ENCODE measurements at regions not wholly inside any gene's neighbourhood (a gene's known extent, or its start where the extent isn't known, plus 50 kb on each side); places are given as distances from the start of the nearest gene placed in this dataset.

GRCh38 chr5:13412040-13412595 is 532.4 kb downstream of the DNAH5 start:
- Histone ChIP-seq H3K9ac (ENCODE audit: insufficient read depth, low read length) (no peak overlapping the region), H3K79me2 (ENCODE audit: control insufficient read depth, insufficient read depth, low read length) (no peaks in the 10 kb centered on the region), H3K4me3 (replicated peaks in 1 of 4; ENCODE audit: control extremely low read depth in 1 of 4, insufficient read depth in 1 of 4, low read depth in 3 of 4, low read length in 4 of 4) (no peak overlapping the region), H3K4me1 (ENCODE audit: control insufficient read depth, extremely low read depth, insufficient read depth, low read length) (no peaks in the 10 kb centered on the region), H3K27ac (ENCODE audit: insufficient read depth, low read length) (no peak overlapping the region), H3K36me3 (ENCODE audit: control insufficient read depth, insufficient read depth, low read length) (no peaks in the 10 kb centered on the region), H3K9me3 (ENCODE audit: control insufficient read depth, insufficient read depth, low read depth, low read length) (no peaks in the 10 kb centered on the region), H3K4me2 (ENCODE audit: extremely low read depth, insufficient read depth, low read length) (no peak overlapping the region), H4K20me1 (ENCODE audit: control insufficient read depth, extremely low read depth, insufficient read depth, low read length) (no peaks in the 10 kb centered on the region), H3K27me3 (ENCODE audit: control insufficient read depth, insufficient read depth, low read length) (no peaks in the 10 kb centered on the region), H2AFZ (ENCODE audit: low read length) (no peak overlapping the region)
- no peak for DNase-seq (ENCODE audit: low read depth in 2 of 2)
- TF ChIP-seq EZH2 (IDR thresholded peaks at IDR 0.05; ENCODE audit: low read length, missing control alignments) (no peak), CTCF (conservative IDR thresholded peaks at IDR 0.05 in 1 of 2, IDR thresholded peaks at IDR 0.05 in 1 of 2; ENCODE audit: low read depth in 1 of 2, low read length in 2 of 2) (no peak)

GRCh38 chr5:13408616-13409015 is 535.9 kb downstream of the DNAH5 start:
- Histone ChIP-seq H3K9me3 (ENCODE audit: control insufficient read depth, insufficient read depth, low read depth, low read length) (no peaks in the 10 kb centered on the region), H4K20me1 (ENCODE audit: control insufficient read depth, extremely low read depth, insufficient read depth, low read length) (no peaks in the 10 kb centered on the region), H3K79me2 (ENCODE audit: control insufficient read depth, insufficient read depth, low read length) (no peaks in the 10 kb centered on the region), H3K36me3 (ENCODE audit: control insufficient read depth, insufficient read depth, low read length) (no peaks in the 10 kb centered on the region), H3K4me3 (replicated peaks in 1 of 4; ENCODE audit: control extremely low read depth in 1 of 4, insufficient read depth in 1 of 4, low read depth in 3 of 4, low read length in 4 of 4) (no peak overlapping the region), H3K4me2 (ENCODE audit: extremely low read depth, insufficient read depth, low read length) (no peak overlapping the region), H3K27ac (ENCODE audit: insufficient read depth, low read length) (no peak overlapping the region), H2AFZ (ENCODE audit: low read length) (no peak overlapping the region), H3K27me3 (ENCODE audit: control insufficient read depth, insufficient read depth, low read length) (no peaks in the 10 kb centered on the region), H3K9ac (ENCODE audit: insufficient read depth, low read length) (no peak overlapping the region), H3K4me1 (ENCODE audit: control insufficient read depth, extremely low read depth, insufficient read depth, low read length) (no peaks in the 10 kb centered on the region)
- peak in 1 of 2 donors; percentile 71 for DNase-seq (ENCODE audit: low read depth in 2 of 2)
- TF ChIP-seq EZH2 (IDR thresholded peaks at IDR 0.05; ENCODE audit: low read length, missing control alignments) = no peak
- TF ChIP-seq CTCF (conservative IDR thresholded peaks at IDR 0.05 in 1 of 2, IDR thresholded peaks at IDR 0.05 in 1 of 2; ENCODE audit: low read depth in 1 of 2, low read length in 2 of 2) = no peak

- no peaks in the 10 kb centered on the region for H4K20me1 ChIP-seq (ENCODE audit: control insufficient read depth, extremely low read depth, insufficient read depth, low read length)
- H3K27me3 ChIP-seq (ENCODE audit: control insufficient read depth, insufficient read depth, low read length) = no peaks in the 10 kb centered on the region
- H3K79me2 ChIP-seq (ENCODE audit: control insufficient read depth, insufficient read depth, low read length) = no peaks in the 10 kb centered on the region
- TF ChIP-seq EZH2 (IDR thresholded peaks at IDR 0.05; ENCODE audit: low read length, missing control alignments) (no peak), CTCF (conservative IDR thresholded peaks at IDR 0.05 in 1 of 2, IDR thresholded peaks at IDR 0.05 in 1 of 2; ENCODE audit: low read depth in 1 of 2, low read length in 2 of 2) (no peak)
- DNase-seq (ENCODE audit: low read depth in 2 of 2) = peak in 1 of 2 donors; percentile 64
- no peaks in the 10 kb centered on the region for H3K36me3 ChIP-seq (ENCODE audit: control insufficient read depth, insufficient read depth, low read length)
- no peak overlapping the region for H3K9ac ChIP-seq (ENCODE audit: insufficient read depth, low read length)
- no peak overlapping the region for H3K4me2 ChIP-seq (ENCODE audit: extremely low read depth, insufficient read depth, low read length)
- no peak overlapping the region for H3K27ac ChIP-seq (ENCODE audit: insufficient read depth, low read length)
- no peak overlapping the region for H3K4me3 ChIP-seq (replicated peaks in 1 of 4; ENCODE audit: control extremely low read depth in 1 of 4, insufficient read depth in 1 of 4, low read depth in 3 of 4, low read length in 4 of 4)
- no peak overlapping the region for H2AFZ ChIP-seq (ENCODE audit: low read length)
- H3K9me3 ChIP-seq (ENCODE audit: control insufficient read depth, insufficient read depth, low read depth, low read length) = no peaks in the 10 kb centered on the region
- no peaks in the 10 kb centered on the region for H3K4me1 ChIP-seq (ENCODE audit: control insufficient read depth, extremely low read depth, insufficient read depth, low read length)
Measured at GRCh38 chr5:13403351-13403750, 541.1 kb downstream of the DNAH5 start.

All from fibroblast of lung (primary cell).